GM12878 (cell line): ENCODE measurements at regions not wholly inside any gene's neighbourhood (a gene's known extent, or its start where the extent isn't known, plus 50 kb on each side); places are given as distances from the start of the nearest gene placed in this dataset.
"Not testable (repeated sequence)": the region's sequence is repeated elsewhere in the genome, so short reads cannot be mapped to it uniquely, and the experiment has no call there.

Experiments
- ATAC-seq: fragments of 200-7000 bp; cut with Tn5 transposase; 3 replicates; pipeline ENCODE4 v1.9.1; 2020; ENCODE audit warnings: mild to moderate bottlenecking, moderate library complexity
- BruUV-seq: library from RNA; stranded (reverse); fragments of 400-500 nt; replicated peaks from 2 replicates; lab custom pipeline; 2021; lab: Mats Ljungman, UMichigan
- CTCF ChIA-PET: fragments of 300-600 bp; sonication (Branson Sonifier 250); formaldehyde crosslinking; extraction: SDS; loops from one replicate; lab custom pipeline; 2021; ENCODE audit warnings: inconsistent platforms; lab: Yijun Ruan, JAX
- POLR2A ChIA-PET: fragments of 350-600 bp; formaldehyde crosslinking; extraction: SDS; loops from one replicate; lab custom pipeline; 2021; ENCODE audit warnings: inconsistent platforms; lab: Charles Lee
- RAD21 ChIA-PET: fragments of 300-600 bp; sonication (Branson Sonifier 250); formaldehyde crosslinking; loops from one replicate; lab custom pipeline; 2023; ENCODE audit warnings: antibody characterized with exemption; ENCODE audit not compliant: unreplicated experiment; lab: Charles Lee
- SMC1A ChIA-PET: fragments of 300-600 bp; sonication (Branson Sonifier 250); formaldehyde crosslinking; loops from one replicate; lab custom pipeline; 2023; ENCODE audit not compliant: unreplicated experiment, uncharacterized antibody; lab: Charles Lee
- DNase-seq: peaks from one replicate; pipeline ENCODE4 v3.0.0-alpha.2; 2011; ENCODE audit warnings: low read depth, low spot score
- FAIRE-seq: peaks from 3 replicates; lab custom pipeline; 2011; peaks lifted over from hg19 to GRCh38; lab: Jason Lieb, UNC
- H2AFZ ChIP-seq: 2 replicates; pipeline ENCODE4 v1.6.0; 2011; ENCODE audit warnings: low read depth, low read length, control low read depth; ENCODE audit not compliant: control insufficient read depth
- H3K27ac ChIP-seq: 2 replicates; pipeline ENCODE4 v1.5.1; 2011; ENCODE audit warnings: control low read depth; ENCODE audit not compliant: control insufficient read depth, insufficient read depth
- H3K27me3 ChIP-seq, 2 experiments: replicated peaks in 1 of 2; 2 replicates each; pipeline versions ENCODE4 v1.6.0 to v1.6.1; 2011; ENCODE audit warnings: low read length in 1 of 2; ENCODE audit not compliant: control insufficient read depth in 2 of 2, insufficient read depth in 2 of 2
- H3K36me3 ChIP-seq, 2 experiments: 2 replicates each; pipeline ENCODE4 v1.5.1; 2011; ENCODE audit warnings: low read length in 1 of 2; ENCODE audit not compliant: control insufficient read depth in 2 of 2, insufficient read depth in 2 of 2
- H3K4me1 ChIP-seq: 2 replicates; pipeline ENCODE4 v1.6.1; 2011; ENCODE audit warnings: mild to moderate bottlenecking, low read length, moderate library complexity, mixed read lengths; ENCODE audit not compliant: control insufficient read depth, insufficient read depth
- H3K4me2 ChIP-seq: 2 replicates; pipeline ENCODE4 v1.6.0; 2011; ENCODE audit warnings: control low read depth; ENCODE audit not compliant: control insufficient read depth, insufficient read depth
- H3K4me3 ChIP-seq: fragments of 200-600 bp; sonication (generic); 2 replicates; pipeline ENCODE4 v1.5.1; 2016
- H3K79me2 ChIP-seq: 2 replicates; pipeline ENCODE4 v1.6.0; 2011; ENCODE audit warnings: low read length; ENCODE audit not compliant: control insufficient read depth, insufficient read depth
- H3K9ac ChIP-seq: 2 replicates; pipeline ENCODE4 v1.8.0; 2011; ENCODE audit warnings: low read length, control low read depth, mixed read lengths; ENCODE audit not compliant: control insufficient read depth, insufficient read depth
- H3K9me3 ChIP-seq: replicated peaks from 3 replicates; pipeline ENCODE4 v1.5.1; 2011; ENCODE audit warnings: mild to moderate bottlenecking, low read length; ENCODE audit not compliant: control insufficient read depth, insufficient read depth
- H4K20me1 ChIP-seq: 2 replicates; pipeline ENCODE4 v1.6.0; 2011; ENCODE audit not compliant: control insufficient read depth, insufficient read depth
- WGBS: methylation state at CpG from one replicate; pipeline ENCODE4 v1.1.6; 2016; ENCODE audit warnings: low lambda C conversion rate; ENCODE audit not compliant: insufficient replicate concordance, insufficient coverage; ENCODE audit errors: missing lambda C conversion rate; 5-methylcytosine and 5-hydroxymethylcytosine counted together
- in situ Hi-C: fragments of 300-500 bp; cut with MboI; formaldehyde crosslinking; loops from 9 replicates; pipeline ENCODE4 v1.14.3; 2018; ENCODE audit warnings: mixed read lengths
- intact Hi-C: fragments of 100-400 bp; cut with micrococcal nuclease; formaldehyde crosslinking; loops from one replicate; pipeline ENCODE4 v1.14.2; 2022; ENCODE audit not compliant: unreplicated experiment

DNA sequence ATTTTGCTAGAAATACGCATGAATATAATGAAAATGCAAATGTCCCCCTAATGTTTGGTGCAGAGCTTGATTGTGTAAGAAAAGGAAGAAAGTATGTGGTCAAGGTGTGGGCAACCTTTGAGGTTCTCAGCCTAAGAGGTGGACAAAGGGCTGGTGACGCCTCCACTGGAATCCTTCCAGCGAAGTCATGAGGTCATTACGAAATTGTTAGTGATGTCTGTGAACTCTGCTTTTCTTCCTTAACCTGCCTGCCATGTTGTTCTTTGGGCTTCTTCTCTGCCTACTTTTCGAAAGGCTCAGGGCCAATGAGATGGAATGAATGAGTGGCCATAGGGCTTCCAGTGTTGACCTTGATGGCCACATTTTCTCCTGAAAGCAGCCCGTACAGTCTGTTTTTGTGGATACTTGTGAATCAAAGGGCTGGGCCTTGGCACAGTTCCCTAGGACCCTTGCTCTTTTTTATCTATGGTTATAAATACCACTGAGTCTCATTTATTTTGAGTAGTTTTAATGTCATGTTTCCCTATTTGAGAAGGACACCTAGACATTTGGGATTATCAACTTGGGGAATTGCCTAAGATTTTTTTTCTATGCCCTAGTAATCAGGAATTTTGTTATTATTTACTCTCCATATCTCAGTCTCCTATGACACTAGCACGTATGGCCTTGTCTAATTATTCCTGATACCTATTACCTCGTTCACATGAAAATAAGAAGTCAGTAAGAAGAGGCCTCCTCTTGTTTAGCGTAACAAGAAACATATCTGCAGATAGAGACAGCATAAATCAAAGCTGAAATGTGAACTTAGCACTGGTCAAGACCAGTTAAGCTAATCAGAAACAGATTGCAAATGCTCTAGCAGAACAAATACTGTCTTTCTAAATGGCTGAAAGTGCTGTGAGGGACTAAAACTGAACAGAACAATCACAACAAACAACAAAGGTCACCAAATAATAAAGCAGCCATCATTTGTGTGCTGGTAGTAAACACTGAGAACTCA lies 334.6 kb downstream of the BCL2L11 start:
- H3K4me3 ChIP-seq, H2AFZ ChIP-seq, ATAC-seq, FAIRE-seq, H3K9me3 ChIP-seq, POLR2A ChIA-PET, H3K4me2 ChIP-seq, SMC1A ChIA-PET, H3K36me3 ChIP-seq, CTCF ChIA-PET, H3K79me2 ChIP-seq, H3K9ac ChIP-seq, H3K27me3 ChIP-seq, RAD21 ChIA-PET, BruUV-seq, H3K4me1 ChIP-seq, in situ Hi-C loops, H3K27ac ChIP-seq, H4K20me1 ChIP-seq, DNase-seq: not testable (repeated sequence)
- WGBS: 85% methylated on average over 9 of the region's 9 CpGs
- intact Hi-C loops: loop anchor here (10.0 kb wide), 1 partner anchor 331 kb away; the partner anchor contains the start of gene BCL2L11

DNA sequence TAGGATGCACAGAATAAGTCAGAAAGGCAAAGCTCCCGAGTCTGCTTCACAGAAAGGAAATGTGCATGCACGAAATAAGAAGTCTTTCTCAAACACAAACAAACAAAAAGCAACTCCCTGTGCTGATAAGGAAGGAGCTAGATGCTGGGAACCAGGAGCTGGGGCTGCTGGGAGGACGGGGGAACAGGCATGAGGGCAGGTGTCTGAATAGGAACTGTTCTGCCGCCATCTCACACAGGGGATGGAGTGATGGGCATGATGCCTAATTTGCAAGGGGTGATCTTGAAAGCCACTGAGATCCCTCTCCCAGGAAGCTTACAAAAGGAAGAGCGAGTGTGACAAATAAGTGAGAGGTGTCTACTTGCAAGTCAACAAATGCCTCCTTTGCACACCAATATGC lies 336.5 kb downstream of the BCL2L11 start:
- intact Hi-C loops: loop anchor here (10.0 kb wide), 1 partner anchor 332 kb away; the partner anchor contains the start of gene BCL2L11
- BruUV-seq, in situ Hi-C loops: not testable (repeated sequence)

DNA sequence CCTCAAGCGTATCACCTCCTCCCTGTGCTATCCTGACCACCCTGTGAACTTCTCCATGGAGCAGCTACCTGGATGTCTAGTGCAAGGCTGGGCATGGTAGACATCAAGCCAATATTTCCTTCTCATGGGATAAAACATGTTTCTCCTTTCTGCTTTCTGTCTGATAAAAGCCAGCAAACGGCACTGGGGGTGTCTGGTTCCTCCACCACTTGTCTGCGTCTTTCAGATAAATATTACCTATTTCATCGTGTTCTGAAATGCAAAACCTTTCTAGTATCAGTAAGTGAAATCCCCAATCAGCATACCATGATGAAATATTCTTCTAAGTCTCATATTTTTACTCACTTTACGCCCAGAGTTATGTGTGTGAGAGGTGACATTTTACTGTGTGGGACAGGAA lies 340.2 kb downstream of the BCL2L11 start:
- CTCF ChIA-PET, H3K9ac ChIP-seq, BruUV-seq, POLR2A ChIA-PET, H3K9me3 ChIP-seq, in situ Hi-C loops, intact Hi-C loops, H2AFZ ChIP-seq, FAIRE-seq, H3K4me3 ChIP-seq, H3K4me2 ChIP-seq, ATAC-seq, RAD21 ChIA-PET, H3K79me2 ChIP-seq, SMC1A ChIA-PET, H3K36me3 ChIP-seq, H3K27ac ChIP-seq, H4K20me1 ChIP-seq, H3K27me3 ChIP-seq, DNase-seq, H3K4me1 ChIP-seq: not testable (repeated sequence)
- 60% methylated on average over 5 of the region's 5 CpGs for WGBS

More for the DNA sequence above, 336.5 kb downstream of the BCL2L11 start:
- SMC1A ChIA-PET, RAD21 ChIA-PET, H3K79me2 ChIP-seq, CTCF ChIA-PET, H3K4me2 ChIP-seq, H3K4me1 ChIP-seq, H3K27me3 ChIP-seq, H3K9me3 ChIP-seq, H2AFZ ChIP-seq, H4K20me1 ChIP-seq, POLR2A ChIA-PET, FAIRE-seq, H3K36me3 ChIP-seq, H3K4me3 ChIP-seq, H3K27ac ChIP-seq, DNase-seq, H3K9ac ChIP-seq, ATAC-seq: not testable (repeated sequence)
- 78% methylated on average over 2 of the region's 5 CpGs for WGBS

DNA sequence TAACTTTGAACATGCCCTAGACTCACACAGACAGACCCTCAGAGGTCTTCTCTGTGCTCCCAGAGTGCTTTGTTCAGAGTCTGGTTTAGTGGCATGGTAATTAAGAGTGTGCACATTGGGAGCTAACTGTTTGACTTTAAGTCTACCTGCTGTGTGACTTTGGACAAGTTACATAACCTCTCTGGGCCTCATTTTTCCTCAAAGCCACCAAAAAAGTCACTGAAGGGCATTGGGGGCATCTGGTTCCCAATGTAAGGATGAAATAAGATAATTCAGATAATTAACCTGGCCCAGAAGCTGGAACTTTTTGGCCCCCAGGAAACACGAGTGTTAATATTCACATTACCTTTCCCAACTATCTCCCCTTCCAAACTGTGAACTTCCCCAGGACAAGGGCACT lies 341.1 kb downstream of the BCL2L11 start:
- BruUV-seq, H3K9me3 ChIP-seq, H3K79me2 ChIP-seq, H3K9ac ChIP-seq, H2AFZ ChIP-seq, H4K20me1 ChIP-seq, H3K4me2 ChIP-seq, H3K27me3 ChIP-seq, POLR2A ChIA-PET, H3K27ac ChIP-seq, H3K4me1 ChIP-seq, intact Hi-C loops, SMC1A ChIA-PET, DNase-seq, CTCF ChIA-PET, ATAC-seq, H3K4me3 ChIP-seq, FAIRE-seq, RAD21 ChIA-PET, in situ Hi-C loops, H3K36me3 ChIP-seq: not testable (repeated sequence)
- WGBS: 100% methylated on average over 1 of the region's 1 CpG
